T-helper 9 cell (primary cell): ENCODE measurements at regions not wholly inside any gene's neighbourhood (a gene's known extent, or its start where the extent isn't known, plus 50 kb on each side); places are given as distances from the start of the nearest gene placed in this dataset.
"Not testable (repeated sequence)": the region's sequence is repeated elsewhere in the genome, so short reads cannot be mapped to it uniquely, and the experiment has no call there.

Source experiments
- DNase-seq: peaks from one replicate; pipeline ENCODE4 v3.0.0-alpha.2; 2020

GRCh38 chr21:28581311-28581731, 411.4 kb downstream of the LTN1 start:
- DNase-seq: not testable (repeated sequence)

- DNase-seq: no peak
These were observed 412.1 kb downstream of the LTN1 start for GRCh38 chr21:28580585-28580984.

- DNase-seq: no peak
These were observed 412.6 kb downstream of the LTN1 start for GRCh38 chr21:28579986-28580550.

- DNase-seq: no peak
These were observed 424.0 kb downstream of the LTN1 start for GRCh38 chr21:28568692-28569091.

GRCh38 chr21:28563933-28564332, 428.7 kb downstream of the LTN1 start:
- not testable (repeated sequence) for DNase-seq

- no peak for DNase-seq
These were observed 430.9 kb downstream of the LTN1 start for GRCh38 chr21:28561772-28562171.

GRCh38 chr21:28554660-28555475, 437.8 kb downstream of the LTN1 start:
- no peak for DNase-seq

- no peak for DNase-seq
These were observed 442.4 kb downstream of the LTN1 start for GRCh38 chr21:28550057-28550825.

- DNase-seq: no peak
These were observed 444.4 kb downstream of the LTN1 start for GRCh38 chr21:28548291-28548690.

GRCh38 chr21:28547766-28548165, 444.9 kb downstream of the LTN1 start:
- DNase-seq: no peak

GRCh38 chr21:28543975-28544374, 448.7 kb downstream of the LTN1 start:
- no peak for DNase-seq

- DNase-seq: no peak
These were observed 451.1 kb downstream of the LTN1 start for GRCh38 chr21:28541371-28542112.

- no peak for DNase-seq
These were observed 452.2 kb downstream of the LTN1 start for GRCh38 chr21:28540514-28540913.

GRCh38 chr21:28539623-28539988, 453.1 kb downstream of the LTN1 start:
- no peak for DNase-seq

- no peak for DNase-seq
These were observed 453.6 kb downstream of the LTN1 start for GRCh38 chr21:28538987-28539622.

GRCh38 chr21:28537371-28538079, 455.2 kb downstream of the LTN1 start:
- DNase-seq: no peak

- no peak for DNase-seq
These were observed 460.2 kb downstream of the LTN1 start for GRCh38 chr21:28532446-28532845.

- no peak for DNase-seq
These were observed 469.3 kb downstream of the LTN1 start for GRCh38 chr21:28523367-28523766.

- DNase-seq: no peak
These were observed 470.5 kb downstream of the LTN1 start for GRCh38 chr21:28522014-28522799.

GRCh38 chr21:28518630-28519029, 474.0 kb downstream of the LTN1 start:
- no peak for DNase-seq

- DNase-seq: peak; percentile 38
These were observed 475.6 kb downstream of the LTN1 start for GRCh38 chr21:28516991-28517592.
